GM18508 (cell line): ENCODE measurements at regions not wholly inside any gene's neighbourhood (a gene's known extent, or its start where the extent isn't known, plus 50 kb on each side); places are given as distances from the start of the nearest gene placed in this dataset.
"Not testable (repeated sequence)": the region's sequence is repeated elsewhere in the genome, so short reads cannot be mapped to it uniquely, and the experiment has no call there.

Experiments used
- ATAC-seq: cut with Tn5 transposase; IDR thresholded peaks from one replicate; pipeline ENCODE4 v1.9.1; 2021; ENCODE audit warnings: moderate number of reproducible peaks; ENCODE audit not compliant: insufficient read depth, unreplicated experiment

- peak; percentile 85 for ATAC-seq
These were observed 1091.8 kb upstream of the ATXN7L3B start for GRCh38 chr12:73445658-73446324.

GRCh38 chr12:73452672-73453469 lies 1084.8 kb upstream of the ATXN7L3B start:
- ATAC-seq, result peak; percentile 46

GRCh38 chr12:73460212-73460611 lies 1077.4 kb upstream of the ATXN7L3B start:
- no peak for ATAC-seq

GRCh38 chr12:73465106-73465505 lies 1072.5 kb upstream of the ATXN7L3B start:
- no peak for ATAC-seq

- ATAC-seq, result no peak
These were observed 1051.4 kb upstream of the ATXN7L3B start for GRCh38 chr12:73486256-73486655.

GRCh38 chr12:73506611-73507010 lies 1031.0 kb upstream of the ATXN7L3B start:
- no peak for ATAC-seq

GRCh38 chr12:73514672-73515071 lies 1023.0 kb upstream of the ATXN7L3B start:
- no peak for ATAC-seq

GRCh38 chr12:73517859-73518258 lies 1019.8 kb upstream of the ATXN7L3B start:
- ATAC-seq, result no peak

GRCh38 chr12:73529231-73529630 lies 1008.4 kb upstream of the ATXN7L3B start:
- no peak for ATAC-seq

- ATAC-seq, result no peak
These were observed 1007.7 kb upstream of the ATXN7L3B start for GRCh38 chr12:73529954-73530353.

- ATAC-seq, result no peak
These were observed 1005.9 kb upstream of the ATXN7L3B start for GRCh38 chr12:73531752-73532151.

- no peak for ATAC-seq
These were observed 990.2 kb upstream of the ATXN7L3B start for GRCh38 chr12:73547421-73547820.

GRCh38 chr12:73585136-73585535 lies 952.5 kb upstream of the ATXN7L3B start:
- ATAC-seq, result no peak

GRCh38 chr12:73589220-73589619 lies 948.4 kb upstream of the ATXN7L3B start:
- ATAC-seq, result no peak

GRCh38 chr12:73598626-73599025 lies 939.0 kb upstream of the ATXN7L3B start:
- ATAC-seq, result no peak

- no peak for ATAC-seq
These were observed 938.4 kb upstream of the ATXN7L3B start for GRCh38 chr12:73599268-73599667.

GRCh38 chr12:73605925-73606324 lies 931.7 kb upstream of the ATXN7L3B start:
- not testable (repeated sequence) for ATAC-seq

GRCh38 chr12:73612551-73612950 lies 925.1 kb upstream of the ATXN7L3B start:
- no peak for ATAC-seq

- ATAC-seq, result no peak
These were observed 914.2 kb upstream of the ATXN7L3B start for GRCh38 chr12:73623421-73623820.

- no peak for ATAC-seq
These were observed 912.4 kb upstream of the ATXN7L3B start for GRCh38 chr12:73625226-73625625.

- ATAC-seq, result no peak
These were observed 908.5 kb upstream of the ATXN7L3B start for GRCh38 chr12:73629171-73629570.
